GM12891 (cell line): ENCODE measurements at regions not wholly inside any gene's neighbourhood (a gene's known extent, or its start where the extent isn't known, plus 50 kb on each side); places are given as distances from the start of the nearest gene placed in this dataset.

Experiments used
- POLR2AphosphoS5 ChIP-seq: IDR thresholded peaks from 2 replicates; pipeline ENCODE4 v1.6.1; 2011; ENCODE audit warnings: low read depth, low read length, control low read depth
- SPI1 ChIP-seq: IDR thresholded peaks from 2 replicates; pipeline ENCODE4 v1.6.1; 2011; ENCODE audit warnings: low read depth, low read length, control low read depth

GRCh38 chr2:761384-761783 lies 84.2 kb upstream of the TMEM18 start:
- no peak for TF ChIP-seq SPI1
- TF ChIP-seq POLR2AphosphoS5 = no peak
